ENCODE measurements at regions not wholly inside any gene's neighbourhood (a gene's known extent, or its start where the extent isn't known, plus 50 kb on each side); places are given as distances from the start of the nearest gene placed in this dataset.

DNA sequence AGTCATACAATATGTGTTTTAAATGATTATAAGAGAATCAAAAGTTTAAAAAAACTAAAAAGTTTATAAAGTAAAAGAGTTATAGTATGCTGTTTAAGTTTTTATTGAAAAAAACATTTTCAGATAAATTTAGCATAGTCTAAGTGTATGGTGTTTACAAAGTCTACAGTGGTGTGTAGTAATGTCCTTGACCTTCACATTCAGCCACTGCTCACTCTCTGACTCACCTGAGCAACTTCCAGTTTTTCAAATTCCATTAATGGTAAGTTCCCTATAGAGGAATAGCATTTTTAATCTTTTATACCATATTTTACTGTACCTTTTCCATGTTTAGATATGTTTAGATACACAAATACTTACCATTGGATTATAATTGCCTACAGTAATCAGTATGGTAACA lies 842.4 kb upstream of the KLHL1 start:
- no peak for TF ChIP-seq POLR2AphosphoS5 (IDR thresholded peaks at IDR 0.05; ENCODE audit: low read depth, low read length)
- no peak for TF ChIP-seq POLR2A (IDR thresholded peaks at IDR 0.05; ENCODE audit: low read depth, low read length)
- TF ChIP-seq TAF1 (IDR thresholded peaks at IDR 0.05; ENCODE audit: borderline replicate concordance, low read depth, low read length) = no peak
